PC-3 (cell line): ENCODE measurements at regions not wholly inside any gene's neighbourhood (a gene's known extent, or its start where the extent isn't known, plus 50 kb on each side); places are given as distances from the start of the nearest gene placed in this dataset.

Source experiments
- ATAC-seq: fragments of 200-7000 bp; cut with Tn5 transposase; 2 replicates; pipeline ENCODE4 v1.9.1; 2020; ENCODE audit warnings: mild to moderate bottlenecking, moderate library complexity
- BruUV-seq: library from RNA; stranded (reverse); fragments of 400-500 nt; replicated peaks from 2 replicates; lab custom pipeline; 2021; lab: Mats Ljungman, UMichigan
- CTCF ChIA-PET: fragments of 300-600 bp; sonication (Branson Sonifier 250); formaldehyde crosslinking; loops from one replicate; lab custom pipeline; 2022; ENCODE audit warnings: antibody characterized with exemption; lab: Charles Lee
- POLR2A ChIA-PET: fragments of 300-600 bp; sonication (Branson Sonifier 250); formaldehyde crosslinking; loops from one replicate; lab custom pipeline; 2022; ENCODE audit warnings: antibody characterized with exemption; ENCODE audit not compliant: unreplicated experiment; lab: Charles Lee
- DNase-seq: peaks from one replicate; pipeline ENCODE4 v3.0.0-alpha.2; 2015
- H2AFZ ChIP-seq: fragments of 300-600 bp; sonication (generic); 2 replicates; pipeline ENCODE4 v1.6.0; 2016; ENCODE audit warnings: antibody characterized with exemption, low read length
- H3F3A ChIP-seq: fragments of 300-600 bp; sonication (generic); one replicate; pipeline ENCODE4 v1.6.0; 2017; ENCODE audit warnings: antibody characterized with exemption, low read length, control low read depth, mild to moderate bottlenecking; ENCODE audit not compliant: unreplicated experiment
- H3K27ac ChIP-seq: fragments of 300-600 bp; sonication (generic); 2 replicates; pipeline ENCODE4 v1.5.1; 2016; ENCODE audit warnings: mild to moderate bottlenecking, low read length
- H3K27me3 ChIP-seq: fragments of 300-600 bp; sonication (generic); 2 replicates; pipeline ENCODE4 v1.6.1; 2016; ENCODE audit warnings: low read length, mixed read lengths
- H3K36me3 ChIP-seq: fragments of 300-600 bp; sonication (generic); 2 replicates; pipeline ENCODE4 v1.6.1; 2016; ENCODE audit warnings: low read depth, mixed run types, low read length, mixed read lengths
- H3K4me1 ChIP-seq: fragments of 300-600 bp; sonication (generic); 2 replicates; pipeline ENCODE4 v1.5.1; 2016; ENCODE audit warnings: low read length; ENCODE audit not compliant: insufficient read depth
- H3K4me2 ChIP-seq: fragments of 300-600 bp; sonication (generic); 2 replicates; pipeline ENCODE4 v1.6.0; 2016; ENCODE audit warnings: low read length
- H3K4me3 ChIP-seq: fragments of 300-600 bp; sonication (generic); 2 replicates; pipeline ENCODE4 v1.5.1; 2016; ENCODE audit warnings: mild to moderate bottlenecking, low read length, mixed read lengths
- H3K79me2 ChIP-seq: fragments of 300-600 bp; sonication (generic); 2 replicates; pipeline ENCODE4 v1.6.1; 2017; ENCODE audit warnings: low read length, mixed read lengths
- H3K9ac ChIP-seq: fragments of 300-600 bp; sonication (generic); 2 replicates; pipeline ENCODE4 v1.6.0; 2016; ENCODE audit warnings: mild to moderate bottlenecking, low read length
- H3K9me2 ChIP-seq: fragments of 300-600 bp; sonication (generic); replicated peaks from 2 replicates; pipeline ENCODE4 v1.6.1; 2016; ENCODE audit warnings: mixed run types, low read length, mixed read lengths
- H3K9me3 ChIP-seq: fragments of 300-600 bp; sonication (generic); 2 replicates; pipeline ENCODE4 v1.6.1; 2016; ENCODE audit warnings: low read length, mixed read lengths
- H4K20me1 ChIP-seq: fragments of 300-600 bp; sonication (generic); 2 replicates; pipeline ENCODE4 v1.6.1; 2016; ENCODE audit warnings: low read length, mixed read lengths
- EZH2 ChIP-seq: fragments of 300-600 bp; sonication (generic); IDR thresholded peaks from one replicate; pipeline ENCODE4 v1.6.1; 2017; ENCODE audit warnings: antibody characterized with exemption, mild to moderate bottlenecking, low read length; ENCODE audit not compliant: unreplicated experiment
- EZH2phosphoT487 ChIP-seq: fragments of 300-600 bp; sonication (generic); IDR thresholded peaks from 2 replicates; pipeline ENCODE4 v1.6.1; 2018; ENCODE audit warnings: mild to moderate bottlenecking, antibody characterized with exemption, low read length, borderline replicate concordance
- intact Hi-C: fragments of 100-400 bp; cut with micrococcal nuclease; formaldehyde crosslinking; loops from 2 replicates; pipeline ENCODE4 v1.9.0; 2023
- TF ChIP-seq, protein P1 (sequence below): fragments of 300-600 bp; sonication (generic); conservative IDR thresholded peaks from 2 replicates; pipeline ENCODE4 v1.5.1; 2017; ENCODE audit warnings: antibody characterized with exemption, low read depth, mild to moderate bottlenecking, low read length

DNA sequence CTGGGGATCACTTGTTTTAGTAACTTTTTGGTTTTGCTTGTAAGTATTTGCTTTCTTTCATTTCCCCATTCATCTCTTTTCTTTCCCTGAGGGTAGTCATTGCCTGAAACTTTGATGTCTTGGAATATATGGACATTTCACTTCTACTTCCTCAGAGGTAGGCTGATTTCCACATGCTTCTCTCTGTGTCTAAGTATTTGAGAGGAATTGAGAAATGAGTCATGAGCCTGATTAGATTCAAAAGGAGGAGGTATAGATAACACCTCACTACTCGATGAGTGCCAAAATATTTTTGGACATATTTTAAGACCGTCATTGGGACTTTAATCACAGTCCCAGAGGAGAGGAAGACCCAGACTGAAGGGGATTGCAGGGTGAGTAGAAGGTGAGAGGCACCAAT, 480.1 kb upstream of the SGO1 start:
- CTCF ChIA-PET, result no interaction called here
- BruUV-seq, result no TSS peak
- POLR2A ChIA-PET, result no interaction called here
- no peak overlapping the region for H3K4me3 ChIP-seq
- H3F3A ChIP-seq, result no peaks in the 10 kb centered on the region
- H3K27ac ChIP-seq, result no peak overlapping the region
- DNase-seq (no peak), ATAC-seq (no peak)
- H3K4me2 ChIP-seq, result no peak overlapping the region
- TF ChIP-seq, protein P1, sequence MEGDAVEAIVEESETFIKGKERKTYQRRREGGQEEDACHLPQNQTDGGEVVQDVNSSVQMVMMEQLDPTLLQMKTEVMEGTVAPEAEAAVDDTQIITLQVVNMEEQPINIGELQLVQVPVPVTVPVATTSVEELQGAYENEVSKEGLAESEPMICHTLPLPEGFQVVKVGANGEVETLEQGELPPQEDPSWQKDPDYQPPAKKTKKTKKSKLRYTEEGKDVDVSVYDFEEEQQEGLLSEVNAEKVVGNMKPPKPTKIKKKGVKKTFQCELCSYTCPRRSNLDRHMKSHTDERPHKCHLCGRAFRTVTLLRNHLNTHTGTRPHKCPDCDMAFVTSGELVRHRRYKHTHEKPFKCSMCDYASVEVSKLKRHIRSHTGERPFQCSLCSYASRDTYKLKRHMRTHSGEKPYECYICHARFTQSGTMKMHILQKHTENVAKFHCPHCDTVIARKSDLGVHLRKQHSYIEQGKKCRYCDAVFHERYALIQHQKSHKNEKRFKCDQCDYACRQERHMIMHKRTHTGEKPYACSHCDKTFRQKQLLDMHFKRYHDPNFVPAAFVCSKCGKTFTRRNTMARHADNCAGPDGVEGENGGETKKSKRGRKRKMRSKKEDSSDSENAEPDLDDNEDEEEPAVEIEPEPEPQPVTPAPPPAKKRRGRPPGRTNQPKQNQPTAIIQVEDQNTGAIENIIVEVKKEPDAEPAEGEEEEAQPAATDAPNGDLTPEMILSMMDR, result no peak
- TF ChIP-seq EZH2, result no peak
- TF ChIP-seq EZH2phosphoT487, result no peak
- H4K20me1 ChIP-seq, result no peaks in the 10 kb centered on the region
- H3K4me1 ChIP-seq, result no peaks in the 10 kb centered on the region
- no peak overlapping the region for H3K9ac ChIP-seq
- H3K36me3 ChIP-seq, result no peaks in the 10 kb centered on the region
- no peaks in the 10 kb centered on the region for H3K27me3 ChIP-seq
- H3K9me2 ChIP-seq, result no peaks in the 10 kb centered on the region
- H3K9me3 ChIP-seq, result no peaks in the 10 kb centered on the region
- no peak overlapping the region for H2AFZ ChIP-seq
- no peaks in the 10 kb centered on the region for H3K79me2 ChIP-seq
- intact Hi-C loops, result no loop called here

DNA sequence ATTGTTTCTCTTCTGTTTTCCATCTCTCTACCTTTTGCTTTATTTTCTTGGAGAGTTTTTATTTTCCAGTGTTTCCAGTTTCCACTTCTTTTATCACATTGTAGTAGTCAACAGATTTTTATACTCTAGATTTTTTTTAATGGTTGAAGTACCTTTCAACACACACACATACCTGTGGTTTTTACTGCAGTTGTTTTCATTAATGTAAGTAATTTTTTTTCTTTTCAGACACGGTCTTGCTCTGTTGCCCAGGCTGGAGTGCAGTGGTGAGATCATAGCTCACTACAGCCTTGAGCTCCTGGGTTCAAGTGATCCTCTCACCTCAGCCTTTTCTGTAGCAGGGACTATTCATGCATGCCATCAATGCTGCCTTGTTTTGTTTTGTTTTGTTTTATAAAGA, 472.5 kb upstream of the SGO1 start:
- no TSS peak for BruUV-seq
- H3F3A ChIP-seq, result no peaks in the 10 kb centered on the region
- no peak for DNase-seq
- H3K4me2 ChIP-seq, result no peak overlapping the region
- H3K4me1 ChIP-seq, result no peaks in the 10 kb centered on the region
- no peaks in the 10 kb centered on the region for H4K20me1 ChIP-seq
- TF ChIP-seq, protein P1, result no peak
- TF ChIP-seq EZH2phosphoT487 (no peak), EZH2 (no peak)
- ChIA-PET CTCF (no interaction called here), POLR2A (no interaction called here)
- no peak overlapping the region for H3K27ac ChIP-seq
- H3K36me3 ChIP-seq, result no peaks in the 10 kb centered on the region; the same call in 1 of the 2 replicates
- no peak overlapping the region for H3K9ac ChIP-seq
- H3K4me3 ChIP-seq, result no peak overlapping the region
- no peaks in the 10 kb centered on the region for H3K79me2 ChIP-seq
- H3K9me3 ChIP-seq, result no peaks in the 10 kb centered on the region; the same call in 1 of the 2 replicates
- no peaks in the 10 kb centered on the region for H3K9me2 ChIP-seq
- H2AFZ ChIP-seq, result no peak overlapping the region
- ATAC-seq, result no peak
- no peaks in the 10 kb centered on the region for H3K27me3 ChIP-seq
- intact Hi-C loops, result no loop called here

DNA sequence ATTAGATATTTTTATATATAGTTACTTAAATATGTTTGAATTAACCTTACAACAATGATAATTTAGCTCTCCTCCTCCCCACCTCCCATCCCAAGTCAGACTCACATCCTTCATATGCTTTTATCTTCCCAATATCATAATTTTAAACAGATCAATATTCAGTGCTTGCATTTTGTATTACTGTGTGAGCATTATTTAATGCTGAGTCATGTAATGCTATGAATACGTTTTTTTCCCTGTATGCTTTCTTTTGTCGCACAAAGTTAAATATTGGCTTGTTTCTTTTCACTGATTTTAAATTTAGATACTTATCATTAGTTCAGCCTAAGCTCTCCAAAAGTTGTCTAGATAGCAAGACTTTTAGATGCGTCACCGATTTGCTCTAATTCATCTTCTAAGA, 471.6 kb upstream of the SGO1 start:
- DNase-seq (no peak), ATAC-seq (no peak)
- H3K79me2 ChIP-seq, result no peaks in the 10 kb centered on the region
- H3K36me3 ChIP-seq, result no peaks in the 10 kb centered on the region; the same call in 1 of the 2 replicates
- H3K9me2 ChIP-seq, result no peaks in the 10 kb centered on the region
- no peak overlapping the region for H3K4me2 ChIP-seq
- no peaks in the 10 kb centered on the region for H3F3A ChIP-seq
- H3K9me3 ChIP-seq, result no peaks in the 10 kb centered on the region; the same call in 1 of the 2 replicates
- no peak overlapping the region for H3K9ac ChIP-seq
- H3K4me3 ChIP-seq, result no peak overlapping the region
- CTCF ChIA-PET, result no interaction called here
- H2AFZ ChIP-seq, result no peak overlapping the region
- intact Hi-C loops, result no loop called here
- no peak overlapping the region for H3K27ac ChIP-seq
- no TSS peak for BruUV-seq
- no peaks in the 10 kb centered on the region for H4K20me1 ChIP-seq
- POLR2A ChIA-PET, result interaction anchor here (0.6 kb wide), 1 partner anchor 9 kb away, joined by 3 read pairs; no protein-coding TSS in a partner anchor
- H3K27me3 ChIP-seq, result no peaks in the 10 kb centered on the region
- H3K4me1 ChIP-seq, result no peaks in the 10 kb centered on the region
- TF ChIP-seq EZH2, result no peak
- TF ChIP-seq, protein P1, result no peak
- no peak for TF ChIP-seq EZH2phosphoT487
